IPS-NIHi7 (cell line): ENCODE measurements at regions not wholly inside any gene's neighbourhood (a gene's known extent, or its start where the extent isn't known, plus 50 kb on each side); places are given as distances from the start of the nearest gene placed in this dataset.
"Not testable (repeated sequence)": the region's sequence is repeated elsewhere in the genome, so short reads cannot be mapped to it uniquely, and the experiment has no call there.

Experiments used
- DNase-seq: peaks from one replicate; pipeline ENCODE4 v3.0.0; 2012; ENCODE audit warnings: mixed read lengths; ENCODE audit errors: extremely low spot score

- DNase-seq, result no peak
Observed at GRCh38 chrX:856566-857290, 226.1 kb downstream of the SHOX start.

- no peak for DNase-seq
Observed at GRCh38 chrX:853304-853703, 222.7 kb downstream of the SHOX start.

GRCh38 chrX:850471-850916 is 219.9 kb downstream of the SHOX start:
- DNase-seq, result no peak

- DNase-seq, result no peak
Observed at GRCh38 chrX:848386-848785, 217.8 kb downstream of the SHOX start.

GRCh38 chrX:843306-843705 is 212.7 kb downstream of the SHOX start:
- DNase-seq, result no peak

GRCh38 chrX:840556-840955 is 210.0 kb downstream of the SHOX start:
- no peak for DNase-seq

- DNase-seq, result not testable (repeated sequence)
Observed at GRCh38 chrX:838666-839065, 208.1 kb downstream of the SHOX start.

- not testable (repeated sequence) for DNase-seq
Observed at GRCh38 chrX:835857-836256, 205.3 kb downstream of the SHOX start.

- DNase-seq, result no peak
Observed at GRCh38 chrX:830532-830931, 199.9 kb downstream of the SHOX start.

GRCh38 chrX:829145-829544 is 198.6 kb downstream of the SHOX start:
- no peak for DNase-seq

GRCh38 chrX:828411-828959 is 197.9 kb downstream of the SHOX start:
- no peak for DNase-seq

GRCh38 chrX:826448-826847 is 195.9 kb downstream of the SHOX start:
- no peak for DNase-seq

GRCh38 chrX:825991-826390 is 195.4 kb downstream of the SHOX start:
- DNase-seq, result no peak

GRCh38 chrX:823073-823472 is 192.5 kb downstream of the SHOX start:
- DNase-seq, result not testable (repeated sequence)

GRCh38 chrX:821327-822107 is 190.9 kb downstream of the SHOX start:
- no peak for DNase-seq

- DNase-seq, result no peak
Observed at GRCh38 chrX:819684-820083, 189.1 kb downstream of the SHOX start.

- DNase-seq, result no peak
Observed at GRCh38 chrX:817759-818300, 187.2 kb downstream of the SHOX start.

GRCh38 chrX:817147-817546 is 186.6 kb downstream of the SHOX start:
- DNase-seq, result not testable (repeated sequence)

- no peak for DNase-seq
Observed at GRCh38 chrX:816411-816810, 185.8 kb downstream of the SHOX start.

GRCh38 chrX:810186-810585 is 179.6 kb downstream of the SHOX start:
- no peak for DNase-seq

GRCh38 chrX:809081-809480 is 178.5 kb downstream of the SHOX start:
- DNase-seq, result no peak

GRCh38 chrX:806586-806985 is 176.0 kb downstream of the SHOX start:
- no peak for DNase-seq

- no peak for DNase-seq
Observed at GRCh38 chrX:805988-806387, 175.4 kb downstream of the SHOX start.
